ENCODE measurements at regions not wholly inside any gene's neighbourhood (a gene's known extent, or its start where the extent isn't known, plus 50 kb on each side); places are given as distances from the start of the nearest gene placed in this dataset.

DNA sequence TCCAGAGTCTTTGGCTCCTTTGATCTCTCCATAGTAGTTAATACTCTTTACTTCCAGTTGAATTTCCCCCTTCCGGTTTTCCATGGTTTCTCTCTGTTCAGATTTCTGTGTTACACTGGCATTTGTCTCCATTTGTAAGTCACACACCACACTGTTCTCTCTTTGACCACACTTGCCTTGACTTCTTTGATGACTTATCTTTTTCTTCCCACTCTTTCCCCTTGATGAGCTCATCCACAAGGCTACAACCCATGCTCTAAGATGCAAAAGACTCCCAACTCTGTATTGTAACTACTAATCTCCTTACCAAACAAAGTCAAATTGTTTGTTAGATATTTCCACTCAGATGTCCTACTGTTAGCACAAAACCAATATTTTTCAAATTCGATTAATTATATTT, 242.7 kb upstream of the E2F7 start:
- no peak for DNase-seq
- H3K4me3 Mint-ChIP-seq, result no peak overlapping the region

GRCh38 chr12:77300811-77301210, 235.4 kb upstream of the E2F7 start:
- DNase-seq, result no peak
- Mint-ChIP-seq H3K27me3 (no peaks in the 10 kb centered on the region), H3K36me3 (no peaks in the 10 kb centered on the region), H3K4me1 (no peaks in the 10 kb centered on the region), H3K27ac (no peak overlapping the region), H3K9me3 (peaks cover 0 to 4% (median 2%) of the 10 kb centered on the region in 3 donors), H3K4me3 (no peak overlapping the region)
- no peaks in the 10 kb centered on the region for H3K36me3 ChIP-seq (ENCODE audit: control insufficient read depth in 2 of 2, extremely low read depth in 1 of 2, insufficient read depth in 1 of 2, low read length in 1 of 2)
- no CpG with 5 or more reads among the region's 1 CpG for WGBS (ENCODE audit: insufficient coverage)
- no peak for ATAC-seq (replicated peaks in 1 of 4)
- H3K4me1 ChIP-seq (ENCODE audit: control insufficient read depth in 1 of 2, extremely low read depth in 1 of 2, insufficient read depth in 2 of 2, low read length in 2 of 2), result no peaks in the 10 kb centered on the region
- ChIA-PET CTCF (no interaction called here), POLR2A (no interaction called here)
- H3K27me3 ChIP-seq (replicated peaks in 1 of 2; ENCODE audit: control insufficient read depth in 2 of 2, extremely low read depth in 1 of 2, insufficient read depth in 2 of 2, low read length in 1 of 2), result no peaks in the 10 kb centered on the region
- no peak overlapping the region for H3K4me3 ChIP-seq (ENCODE audit: control insufficient read depth in 1 of 2, extremely low read depth in 1 of 2, low read length in 1 of 2)
- no peak overlapping the region for H3K27ac ChIP-seq (ENCODE audit: low read length)
- H3K9me3 ChIP-seq, result no peaks in the 10 kb centered on the region

More for the DNA sequence above, 242.7 kb upstream of the E2F7 start:
- Mint-ChIP-seq H3K27ac (no peak overlapping the region), H3K27me3 (no peaks in the 10 kb centered on the region), H3K4me1 (no peaks in the 10 kb centered on the region), H3K9me3 (peaks cover 0 to 6% (median 0%) of the 10 kb centered on the region in 3 donors), H3K36me3 (no peaks in the 10 kb centered on the region)
- ChIA-PET CTCF (no interaction called here), POLR2A (no interaction called here)
- no peaks in the 10 kb centered on the region for H3K4me1 ChIP-seq (ENCODE audit: control insufficient read depth in 1 of 2, extremely low read depth in 1 of 2, insufficient read depth in 2 of 2, low read length in 2 of 2)
- WGBS (ENCODE audit: insufficient coverage), result 70% methylated on average over 2 of the region's 2 CpGs
- no peak overlapping the region for H3K4me3 ChIP-seq (ENCODE audit: control insufficient read depth in 1 of 2, extremely low read depth in 1 of 2, low read length in 1 of 2)
- no peaks in the 10 kb centered on the region for H3K9me3 ChIP-seq
- H3K27me3 ChIP-seq (replicated peaks in 1 of 2; ENCODE audit: control insufficient read depth in 2 of 2, extremely low read depth in 1 of 2, insufficient read depth in 2 of 2, low read length in 1 of 2), result no peaks in the 10 kb centered on the region
- no peak for ATAC-seq (replicated peaks in 1 of 4)
- H3K27ac ChIP-seq (ENCODE audit: low read length), result no peak overlapping the region
- H3K36me3 ChIP-seq (ENCODE audit: control insufficient read depth in 2 of 2, extremely low read depth in 1 of 2, insufficient read depth in 1 of 2, low read length in 1 of 2), result no peaks in the 10 kb centered on the region

DNA sequence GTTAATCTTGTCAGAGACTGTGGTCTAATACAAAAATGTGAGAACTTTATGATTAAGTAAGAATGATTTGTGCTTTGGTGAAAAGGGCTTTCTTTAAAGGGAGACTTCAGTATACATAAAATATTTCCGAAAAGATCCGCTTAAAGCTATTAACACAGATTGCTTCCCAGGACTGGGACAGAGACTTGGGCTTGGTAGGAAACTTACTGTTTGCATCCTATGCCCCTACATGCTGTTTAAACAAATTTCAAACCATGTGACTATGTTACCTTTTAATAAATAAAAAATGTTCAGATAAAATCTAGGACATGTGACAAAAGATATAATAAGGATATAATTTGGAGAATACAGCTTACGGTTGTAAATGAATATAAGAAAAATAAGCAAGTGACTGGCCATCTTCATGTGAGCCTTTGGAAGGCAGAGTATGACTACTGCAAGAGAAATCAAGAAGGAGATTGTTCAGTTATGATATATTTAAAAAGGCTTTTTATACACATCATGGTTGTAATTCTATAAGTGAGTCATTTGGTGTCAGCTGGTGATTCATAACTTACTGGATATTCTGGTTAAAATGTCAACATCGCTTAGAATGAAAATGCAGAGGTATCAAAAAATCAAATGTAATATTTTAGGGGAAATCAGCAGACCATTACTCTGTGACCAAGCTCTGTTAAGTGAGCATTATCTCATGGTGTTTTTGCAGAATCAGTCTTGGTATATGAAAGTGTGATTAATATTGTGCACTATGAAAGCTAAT, 234.7 kb upstream of the E2F7 start:
- no peak for ATAC-seq (replicated peaks in 1 of 4)
- DNase-seq, result no peak
- H3K9me3 ChIP-seq, result no peaks in the 10 kb centered on the region
- H3K4me3 ChIP-seq (ENCODE audit: control insufficient read depth in 1 of 2, extremely low read depth in 1 of 2, low read length in 1 of 2), result no peak overlapping the region
- no peaks in the 10 kb centered on the region for H3K36me3 ChIP-seq (ENCODE audit: control insufficient read depth in 2 of 2, extremely low read depth in 1 of 2, insufficient read depth in 1 of 2, low read length in 1 of 2)
- H3K27ac ChIP-seq (ENCODE audit: low read length), result no peak overlapping the region
- Mint-ChIP-seq H3K27ac (no peak overlapping the region), H3K4me3 (no peak overlapping the region), H3K4me1 (no peaks in the 10 kb centered on the region), H3K36me3 (no peaks in the 10 kb centered on the region), H3K27me3 (no peaks in the 10 kb centered on the region), H3K9me3 (peaks cover 0 to 6% (median 2%) of the 10 kb centered on the region in 3 donors)
- no CpG with 5 or more reads among the region's 4 CpGs for WGBS (ENCODE audit: insufficient coverage)
- no peaks in the 10 kb centered on the region for H3K4me1 ChIP-seq (ENCODE audit: control insufficient read depth in 1 of 2, extremely low read depth in 1 of 2, insufficient read depth in 2 of 2, low read length in 2 of 2)
- ChIA-PET CTCF (no interaction called here), POLR2A (no interaction called here)
- no peaks in the 10 kb centered on the region for H3K27me3 ChIP-seq (replicated peaks in 1 of 2; ENCODE audit: control insufficient read depth in 2 of 2, extremely low read depth in 1 of 2, insufficient read depth in 2 of 2, low read length in 1 of 2)

DNA sequence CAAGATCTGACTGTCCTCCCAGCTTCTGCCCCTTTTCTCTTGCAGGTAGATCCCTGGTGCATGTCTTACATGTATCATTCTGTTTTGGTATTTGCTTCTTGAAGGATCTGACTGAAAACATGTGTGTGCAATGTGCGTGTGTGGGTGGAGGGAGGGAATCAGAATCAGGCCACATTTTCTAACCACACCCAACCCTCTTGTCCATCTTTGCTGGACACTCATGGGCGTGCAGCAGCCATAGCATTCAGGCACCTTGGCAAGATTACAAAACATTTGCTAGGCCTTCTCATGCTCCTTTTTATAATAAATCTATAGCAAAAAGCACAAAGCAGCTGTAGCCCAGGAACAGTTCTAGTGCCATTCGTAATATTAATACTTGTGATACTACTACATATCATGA, 233.6 kb upstream of the E2F7 start:
- POLR2A ChIA-PET, result no interaction called here
- H3K36me3 Mint-ChIP-seq, result no peaks in the 10 kb centered on the region
- no peaks in the 10 kb centered on the region for H3K4me1 ChIP-seq (ENCODE audit: control insufficient read depth in 1 of 2, extremely low read depth in 1 of 2, insufficient read depth in 2 of 2, low read length in 2 of 2)
- no peak overlapping the region for H3K27ac ChIP-seq (ENCODE audit: low read length)
- WGBS (ENCODE audit: insufficient coverage), result no CpG with 5 or more reads among the region's 3 CpGs
- CTCF ChIA-PET, result no interaction called here
- H3K27me3 ChIP-seq (replicated peaks in 1 of 2; ENCODE audit: control insufficient read depth in 2 of 2, extremely low read depth in 1 of 2, insufficient read depth in 2 of 2, low read length in 1 of 2), result no peaks in the 10 kb centered on the region
- no peak overlapping the region for H3K27ac Mint-ChIP-seq
- no peaks in the 10 kb centered on the region for H3K9me3 ChIP-seq
- DNase-seq, result no peak
- no peaks in the 10 kb centered on the region for H3K36me3 ChIP-seq (ENCODE audit: control insufficient read depth in 2 of 2, extremely low read depth in 1 of 2, insufficient read depth in 1 of 2, low read length in 1 of 2)
- H3K4me3 Mint-ChIP-seq, result no peak overlapping the region
- no peaks in the 10 kb centered on the region for H3K4me1 Mint-ChIP-seq
- no peak overlapping the region for H3K4me3 ChIP-seq (ENCODE audit: control insufficient read depth in 1 of 2, extremely low read depth in 1 of 2, low read length in 1 of 2)
- ATAC-seq (replicated peaks in 1 of 4), result no peak
- H3K9me3 Mint-ChIP-seq, result peaks cover 0 to 8% (median 2%) of the 10 kb centered on the region in 3 donors
- H3K27me3 Mint-ChIP-seq, result no peaks in the 10 kb centered on the region

GRCh38 chr12:77294016-77294415, 228.6 kb upstream of the E2F7 start:
- no peak overlapping the region for H3K27ac ChIP-seq (ENCODE audit: low read length)
- no peak overlapping the region for H3K27ac Mint-ChIP-seq
- H3K27me3 Mint-ChIP-seq, result no peaks in the 10 kb centered on the region
- H3K27me3 ChIP-seq (replicated peaks in 1 of 2; ENCODE audit: control insufficient read depth in 2 of 2, extremely low read depth in 1 of 2, insufficient read depth in 2 of 2, low read length in 1 of 2), result no peaks in the 10 kb centered on the region
- no peaks in the 10 kb centered on the region for H3K4me1 ChIP-seq (ENCODE audit: control insufficient read depth in 1 of 2, extremely low read depth in 1 of 2, insufficient read depth in 2 of 2, low read length in 2 of 2)
- no peaks in the 10 kb centered on the region for H3K36me3 ChIP-seq (ENCODE audit: control insufficient read depth in 2 of 2, extremely low read depth in 1 of 2, insufficient read depth in 1 of 2, low read length in 1 of 2)
- H3K9me3 ChIP-seq, result no peaks in the 10 kb centered on the region
- H3K9me3 Mint-ChIP-seq, result peaks cover 3 to 6% (median 4%) of the 10 kb centered on the region in 3 donors
- ATAC-seq (replicated peaks in 1 of 4), result no peak
- H3K36me3 Mint-ChIP-seq, result no peaks in the 10 kb centered on the region
- CTCF ChIA-PET, result no interaction called here
- no peaks in the 10 kb centered on the region for H3K4me1 Mint-ChIP-seq
- no peak overlapping the region for H3K4me3 Mint-ChIP-seq
- H3K4me3 ChIP-seq (ENCODE audit: control insufficient read depth in 1 of 2, extremely low read depth in 1 of 2, low read length in 1 of 2), result no peak overlapping the region
- no CpG with 5 or more reads among the region's 1 CpG for WGBS (ENCODE audit: insufficient coverage)
- no peak for DNase-seq
- POLR2A ChIA-PET, result no interaction called here

DNA sequence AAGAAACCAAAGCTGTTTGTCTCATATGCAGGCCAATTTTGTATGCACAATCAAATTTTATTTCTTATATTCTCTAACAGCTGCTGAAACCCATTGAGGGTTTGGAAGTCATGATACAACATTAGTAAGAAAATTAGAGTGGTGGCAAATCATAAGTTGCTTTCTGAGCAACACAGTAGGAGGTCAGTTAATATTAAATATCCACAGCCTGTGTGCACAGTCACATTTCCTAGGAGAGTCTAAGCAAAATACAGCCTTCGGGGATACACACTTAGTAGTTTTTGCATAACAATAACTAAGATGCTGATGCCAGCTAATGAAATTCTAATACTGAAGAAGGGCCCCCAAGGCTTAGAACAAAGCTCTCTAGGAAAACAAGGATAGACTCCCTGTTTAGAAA, 209.6 kb upstream of the E2F7 start:
- H3K27me3 ChIP-seq (replicated peaks in 1 of 2; ENCODE audit: control insufficient read depth in 2 of 2, extremely low read depth in 1 of 2, insufficient read depth in 2 of 2, low read length in 1 of 2), result no peaks in the 10 kb centered on the region
- Mint-ChIP-seq H3K9me3 (no peaks in the 10 kb centered on the region), H3K27ac (no peak overlapping the region), H3K27me3 (no peaks in the 10 kb centered on the region), H3K36me3 (no peaks in the 10 kb centered on the region), H3K4me3 (no peak overlapping the region), H3K4me1 (no peaks in the 10 kb centered on the region)
- no peak overlapping the region for H3K4me3 ChIP-seq (ENCODE audit: control insufficient read depth in 1 of 2, extremely low read depth in 1 of 2, low read length in 1 of 2)
- DNase-seq (no peak), ATAC-seq (replicated peaks in 1 of 4) (no peak)
- POLR2A ChIA-PET, result no interaction called here
- WGBS (ENCODE audit: insufficient coverage), result no CpG with 5 or more reads among the region's 1 CpG
- no peak overlapping the region for H3K27ac ChIP-seq (ENCODE audit: low read length)
- H3K36me3 ChIP-seq (ENCODE audit: control insufficient read depth in 2 of 2, extremely low read depth in 1 of 2, insufficient read depth in 1 of 2, low read length in 1 of 2), result no peaks in the 10 kb centered on the region
- no peaks in the 10 kb centered on the region for H3K4me1 ChIP-seq (ENCODE audit: control insufficient read depth in 1 of 2, extremely low read depth in 1 of 2, insufficient read depth in 2 of 2, low read length in 2 of 2)
- CTCF ChIA-PET, result no interaction called here
- no peaks in the 10 kb centered on the region for H3K9me3 ChIP-seq

- no peaks in the 10 kb centered on the region for H3K36me3 Mint-ChIP-seq
- ChIA-PET POLR2A (no interaction called here), CTCF (no interaction called here)
- ATAC-seq (replicated peaks in 1 of 4) (no peak), DNase-seq (no peak)
- H3K4me1 Mint-ChIP-seq, result no peaks in the 10 kb centered on the region
- no peak overlapping the region for H3K4me3 Mint-ChIP-seq
- Histone ChIP-seq H3K4me3 (ENCODE audit: control insufficient read depth in 1 of 2, extremely low read depth in 1 of 2, low read length in 1 of 2) (no peak overlapping the region), H3K27me3 (replicated peaks in 1 of 2; ENCODE audit: control insufficient read depth in 2 of 2, extremely low read depth in 1 of 2, insufficient read depth in 2 of 2, low read length in 1 of 2) (no peaks in the 10 kb centered on the region), H3K4me1 (ENCODE audit: control insufficient read depth in 1 of 2, extremely low read depth in 1 of 2, insufficient read depth in 2 of 2, low read length in 2 of 2) (no peaks in the 10 kb centered on the region), H3K27ac (ENCODE audit: low read length) (no peak overlapping the region), H3K36me3 (ENCODE audit: control insufficient read depth in 2 of 2, extremely low read depth in 1 of 2, insufficient read depth in 1 of 2, low read length in 1 of 2) (no peaks in the 10 kb centered on the region), H3K9me3 (no peaks in the 10 kb centered on the region)
- no peaks in the 10 kb centered on the region for H3K27me3 Mint-ChIP-seq
- no peak overlapping the region for H3K27ac Mint-ChIP-seq
- no peaks in the 10 kb centered on the region for H3K9me3 Mint-ChIP-seq
- WGBS (ENCODE audit: insufficient coverage), result no CpG with 5 or more reads among the region's 1 CpG
These were observed 208.5 kb upstream of the E2F7 start for GRCh38 chr12:77273898-77274297.

Measured in T-cell (primary cell).